Thymus (tissue), 11 donors: ENCODE measurements at regions not wholly inside any gene's neighbourhood (a gene's known extent, or its start where the extent isn't known, plus 50 kb on each side); places are given as distances from the start of the nearest gene placed in this dataset.

Source experiments
- DNase-seq, 9 donors: peaks; one replicate each; pipeline ENCODE4 v3.0.0-alpha.2; 2013; ENCODE audit warnings: low spot score in 9 of 9, low read depth in 6 of 9, missing footprints in 1 of 9
- H3K27ac ChIP-seq, 2 donors: one replicate each; pipeline ENCODE4 v1.5.1; 2013; ENCODE audit warnings: control low read depth in 1 of 2, low read depth in 1 of 2, low read length in 1 of 2, mild to moderate bottlenecking in 1 of 2, moderate library complexity in 1 of 2
- H3K27me3 ChIP-seq, 2 donors: one replicate each; pipeline ENCODE4 v1.5.1; 2013; ENCODE audit warnings: low read length in 1 of 2; ENCODE audit not compliant: control insufficient read depth in 2 of 2, insufficient read depth in 1 of 2
- H3K36me3 ChIP-seq, 2 donors: one replicate each; pipeline ENCODE4 v1.5.1; 2013; ENCODE audit warnings: low read length in 1 of 2, mild to moderate bottlenecking in 1 of 2, moderate library complexity in 1 of 2; ENCODE audit not compliant: control insufficient read depth in 2 of 2, insufficient read depth in 2 of 2
- H3K4me1 ChIP-seq, 2 donors: one replicate each; pipeline ENCODE4 v1.5.1; 2013; ENCODE audit warnings: low read length in 2 of 2; ENCODE audit not compliant: control insufficient read depth in 2 of 2, insufficient read depth in 2 of 2
- H3K4me3 ChIP-seq, 2 donors: one replicate each; pipeline ENCODE4 v1.5.1; 2013; ENCODE audit warnings: low read length in 2 of 2, control low read depth in 1 of 2, mild to moderate bottlenecking in 1 of 2
- H3K9me3 ChIP-seq, 2 donors: one replicate each; pipeline ENCODE4 v1.5.1; 2013; ENCODE audit warnings: low read length in 1 of 2, mild to moderate bottlenecking in 1 of 2; ENCODE audit not compliant: control insufficient read depth in 2 of 2, insufficient read depth in 1 of 2
- WGBS: extraction: QIAGEN DNeasy Blood & Tissue Kit; methylation state at CpG from one replicate; pipeline ENCODE4 v1.1.7; 2013; 5-methylcytosine and 5-hydroxymethylcytosine counted together
- donor health status: healthy.

DNA sequence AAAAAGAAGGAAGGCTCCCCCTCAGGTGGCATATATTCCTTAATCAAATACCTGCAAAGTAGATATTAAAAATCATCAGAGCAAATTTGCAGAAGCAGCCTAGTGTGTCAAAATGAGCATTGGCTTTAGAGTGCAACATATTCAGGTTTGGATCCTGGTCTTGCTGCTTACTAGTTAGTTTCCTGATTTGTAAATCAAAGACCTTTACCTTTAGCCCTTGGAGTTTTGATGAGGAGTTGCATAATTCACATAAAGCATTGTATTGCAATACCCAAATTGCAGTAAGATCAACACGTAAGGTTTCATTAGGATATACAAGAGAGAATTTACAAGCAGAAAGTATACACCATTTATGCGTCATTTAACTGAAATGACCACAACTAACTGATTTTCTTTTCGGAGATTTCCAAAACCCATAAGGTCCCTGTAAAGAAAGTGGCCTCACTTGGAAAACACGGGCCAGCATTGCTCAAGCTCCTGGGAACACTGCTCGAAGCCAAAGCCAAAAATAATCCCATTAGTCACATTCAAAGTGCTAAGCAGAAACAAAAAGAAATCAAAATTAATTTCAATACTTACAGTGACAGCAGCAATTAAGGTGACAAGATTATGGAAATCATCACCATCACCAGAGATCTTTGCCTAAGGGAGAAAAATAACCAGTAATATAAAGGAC, 415.9 kb upstream of the ERCC4 start:
- DNase-seq: no peak
- Histone ChIP-seq H3K4me3 (no peak overlapping the region), H3K36me3 (no peaks in the 10 kb centered on the region), H3K9me3 (no peaks in the 10 kb centered on the region), H3K4me1 (no peaks in the 10 kb centered on the region), H3K27ac (no peak overlapping the region), H3K27me3 (no peaks in the 10 kb centered on the region)
- 90% methylated on average over 5 of the region's 5 CpGs for WGBS

DNA sequence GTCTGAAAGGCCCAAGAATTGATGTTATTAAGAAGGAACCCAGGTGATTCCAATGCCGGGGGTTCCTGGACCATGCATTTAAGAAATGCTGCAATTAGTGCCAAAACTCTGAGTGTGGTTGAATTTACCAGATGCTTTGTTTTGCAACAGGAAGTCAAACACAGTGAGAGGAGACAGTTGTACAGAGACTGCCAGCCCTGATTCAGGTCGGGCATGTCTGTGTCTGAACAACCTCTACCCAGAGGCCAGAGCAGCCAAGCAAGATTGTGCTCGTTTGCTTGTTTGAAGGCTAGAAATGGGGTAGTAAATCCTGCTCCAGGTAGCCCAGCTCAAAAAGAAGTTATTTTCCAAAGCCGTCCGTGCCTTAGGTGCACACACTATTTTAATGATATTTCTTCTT, 412.4 kb upstream of the ERCC4 start:
- H3K4me1 ChIP-seq: no peaks in the 10 kb centered on the region
- H3K27me3 ChIP-seq: no peaks in the 10 kb centered on the region
- H3K9me3 ChIP-seq: no peaks in the 10 kb centered on the region
- H3K36me3 ChIP-seq: no peaks in the 10 kb centered on the region
- DNase-seq: no peak
- 68% methylated on average over 5 of the region's 5 CpGs for WGBS
- no peak overlapping the region for H3K27ac ChIP-seq
- no peak overlapping the region for H3K4me3 ChIP-seq

DNA sequence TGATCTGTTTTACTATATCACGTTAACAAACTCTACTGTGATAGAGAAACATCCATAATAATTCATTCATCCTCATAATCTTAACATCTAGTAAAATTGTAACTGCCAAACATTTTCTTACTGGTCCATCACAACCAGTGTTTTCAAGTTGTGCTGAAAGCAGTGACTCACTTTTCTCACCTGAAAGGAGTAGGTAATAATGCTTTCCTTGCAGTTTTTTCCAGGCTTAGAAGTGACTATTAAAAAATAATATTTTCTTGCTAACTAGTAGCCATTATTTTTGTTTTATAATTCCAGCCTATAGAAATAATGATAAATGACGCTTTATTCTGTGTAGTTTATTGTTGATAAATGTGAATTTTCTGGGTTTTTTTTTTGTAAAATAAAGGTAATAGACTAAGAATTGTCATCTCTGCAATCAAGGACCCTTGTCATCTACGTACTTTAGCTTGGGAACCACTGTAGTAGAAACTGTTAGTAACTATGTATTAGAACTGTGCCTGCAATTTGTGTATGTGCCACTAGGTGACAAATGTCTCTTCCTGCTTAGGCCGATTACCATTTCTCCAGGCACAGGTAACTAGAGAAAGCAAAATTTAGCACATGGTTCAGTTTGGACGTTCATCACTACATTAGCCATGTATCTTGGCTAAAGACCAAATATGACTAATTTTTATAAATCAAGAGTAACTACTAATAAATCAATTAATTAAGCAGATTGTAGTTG, 409.4 kb upstream of the ERCC4 start:
- H3K27me3 ChIP-seq: no peaks in the 10 kb centered on the region
- WGBS: 78% methylated on average over 5 of the region's 5 CpGs
- no peak overlapping the region for H3K27ac ChIP-seq

DNA sequence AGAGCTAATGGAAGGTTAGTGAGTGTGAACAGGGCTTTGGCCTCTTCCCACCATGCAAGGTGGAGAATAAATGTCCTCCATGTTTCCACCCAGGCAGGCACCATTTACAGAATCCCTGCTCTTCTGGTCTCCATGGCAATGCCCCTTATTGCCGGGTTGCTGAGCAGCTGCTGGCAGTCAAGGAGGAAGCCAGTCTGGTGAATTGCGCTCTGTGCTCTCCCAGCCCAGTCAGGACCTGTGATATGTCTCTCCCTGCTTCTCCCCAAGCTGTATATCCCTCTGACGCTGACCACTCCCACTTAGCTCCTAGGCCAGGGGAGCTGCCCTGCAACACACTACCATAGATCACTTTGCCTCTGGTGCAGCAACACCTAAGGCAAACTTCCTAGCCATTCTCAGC, 402.1 kb upstream of the ERCC4 start:
- Histone ChIP-seq H3K4me3 (no peak overlapping the region), H3K27me3 (no peaks in the 10 kb centered on the region), H3K36me3 (no peaks in the 10 kb centered on the region), H3K4me1 (no peaks in the 10 kb centered on the region), H3K27ac (no peak overlapping the region), H3K9me3 (no peaks in the 10 kb centered on the region)
- WGBS: 57% methylated on average over 3 of the region's 3 CpGs
- no peak for DNase-seq

More for the DNA sequence above, 409.4 kb upstream of the ERCC4 start:
- DNase-seq: no peak
- Histone ChIP-seq H3K9me3 (no peaks in the 10 kb centered on the region), H3K4me1 (no peaks in the 10 kb centered on the region), H3K36me3 (no peaks in the 10 kb centered on the region), H3K4me3 (no peak overlapping the region)

DNA sequence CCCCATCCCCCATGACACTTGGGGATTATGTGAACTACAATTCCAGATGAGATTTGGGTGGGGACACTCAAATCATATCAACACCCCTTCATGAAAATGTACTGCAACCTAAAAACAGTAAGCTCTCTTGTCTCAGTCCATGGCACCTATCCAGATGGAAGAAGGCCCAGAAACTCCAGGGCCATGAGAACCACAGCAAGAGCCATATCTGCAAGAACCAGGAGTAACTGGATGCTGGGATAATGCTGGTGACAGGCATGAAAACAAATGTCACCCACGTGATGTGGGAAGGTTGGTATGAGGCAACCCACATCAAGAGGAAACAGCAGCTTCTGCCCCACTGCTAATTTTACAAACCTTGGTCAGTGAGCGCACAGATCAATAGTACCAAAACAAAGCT, 400.1 kb upstream of the ERCC4 start:
- 77% methylated on average over 2 of the region's 2 CpGs for WGBS
- Histone ChIP-seq H3K27me3 (no peaks in the 10 kb centered on the region), H3K9me3 (no peaks in the 10 kb centered on the region), H3K4me3 (no peak overlapping the region), H3K36me3 (no peaks in the 10 kb centered on the region), H3K4me1 (no peaks in the 10 kb centered on the region), H3K27ac (no peak overlapping the region)
- no peak for DNase-seq

DNA sequence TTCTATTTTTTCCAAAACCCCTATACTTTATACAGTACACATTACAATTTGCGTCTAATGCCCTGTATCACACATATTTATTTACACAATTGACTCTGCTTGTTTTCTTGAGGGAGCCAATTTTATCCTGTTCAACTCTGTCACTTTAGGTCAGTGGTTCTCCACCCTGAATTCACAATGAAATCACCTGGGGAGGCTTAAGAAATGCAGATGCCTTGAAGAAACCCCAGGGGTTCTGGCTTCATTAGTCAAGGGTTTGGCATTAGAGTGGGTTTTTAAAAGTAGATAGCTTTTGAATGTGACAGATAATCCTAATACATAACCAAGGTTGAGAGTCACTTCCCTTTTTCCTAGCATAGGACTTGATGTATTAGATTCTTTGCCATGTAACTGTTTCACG, 398.6 kb upstream of the ERCC4 start:
- H3K36me3 ChIP-seq: no peaks in the 10 kb centered on the region
- H3K4me3 ChIP-seq: no peak overlapping the region
- no peaks in the 10 kb centered on the region for H3K4me1 ChIP-seq
- DNase-seq: no peak
- WGBS: 38% methylated on average over 2 of the region's 2 CpGs
- H3K27ac ChIP-seq: no peak overlapping the region
- no peaks in the 10 kb centered on the region for H3K27me3 ChIP-seq
- no peaks in the 10 kb centered on the region for H3K9me3 ChIP-seq

DNA sequence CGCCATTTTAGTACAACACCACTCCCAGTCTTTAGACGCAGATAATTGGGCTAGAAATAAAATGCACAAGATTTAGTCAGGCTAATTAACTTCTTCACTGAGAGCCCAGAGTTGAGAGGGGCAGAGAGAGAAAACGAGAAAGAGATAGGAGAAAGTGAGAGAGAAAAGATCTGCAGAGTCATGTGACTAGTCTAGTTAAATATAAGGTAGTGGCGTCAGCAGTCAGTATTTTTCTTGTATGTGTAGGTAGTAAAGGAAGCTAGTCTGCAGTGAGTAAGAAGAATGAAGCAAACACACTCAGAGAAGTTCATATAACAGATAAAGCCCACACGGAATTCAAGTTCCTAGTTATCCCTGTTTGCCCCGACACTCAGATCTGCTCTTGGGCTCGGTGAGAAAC, 392.6 kb upstream of the ERCC4 start:
- H3K27me3 ChIP-seq: no peaks in the 10 kb centered on the region
- H3K4me3 ChIP-seq: no peak overlapping the region
- WGBS: 93% methylated on average over 7 of the region's 7 CpGs
- no peaks in the 10 kb centered on the region for H3K36me3 ChIP-seq
- no peak for DNase-seq
- no peaks in the 10 kb centered on the region for H3K9me3 ChIP-seq
- no peaks in the 10 kb centered on the region for H3K4me1 ChIP-seq
- H3K27ac ChIP-seq: no peak overlapping the region

DNA sequence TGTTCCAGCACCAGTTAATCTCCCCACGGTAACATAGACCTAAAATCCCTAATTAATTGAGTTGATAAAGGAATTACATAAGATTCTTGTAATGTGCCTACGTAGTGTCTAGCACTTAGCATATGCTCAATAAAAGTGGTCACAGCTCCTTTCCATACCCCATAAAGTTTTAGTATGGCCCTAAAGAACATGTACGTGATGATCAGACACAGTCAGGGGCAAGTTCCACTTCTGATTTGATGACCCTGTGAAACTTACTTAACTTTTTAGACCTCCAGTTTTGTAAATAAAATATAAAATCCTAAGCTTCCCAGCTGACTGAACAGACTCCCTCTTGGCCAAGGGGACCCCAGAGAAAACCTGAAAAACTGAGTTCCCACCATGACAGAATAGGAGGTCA, 391.3 kb upstream of the ERCC4 start:
- Histone ChIP-seq H3K9me3 (no peaks in the 10 kb centered on the region), H3K27ac (no peak overlapping the region), H3K4me1 (no peaks in the 10 kb centered on the region), H3K4me3 (no peak overlapping the region), H3K27me3 (no peaks in the 10 kb centered on the region), H3K36me3 (no peaks in the 10 kb centered on the region)
- WGBS: 96% methylated on average over 3 of the region's 3 CpGs
- DNase-seq: no peak

DNA sequence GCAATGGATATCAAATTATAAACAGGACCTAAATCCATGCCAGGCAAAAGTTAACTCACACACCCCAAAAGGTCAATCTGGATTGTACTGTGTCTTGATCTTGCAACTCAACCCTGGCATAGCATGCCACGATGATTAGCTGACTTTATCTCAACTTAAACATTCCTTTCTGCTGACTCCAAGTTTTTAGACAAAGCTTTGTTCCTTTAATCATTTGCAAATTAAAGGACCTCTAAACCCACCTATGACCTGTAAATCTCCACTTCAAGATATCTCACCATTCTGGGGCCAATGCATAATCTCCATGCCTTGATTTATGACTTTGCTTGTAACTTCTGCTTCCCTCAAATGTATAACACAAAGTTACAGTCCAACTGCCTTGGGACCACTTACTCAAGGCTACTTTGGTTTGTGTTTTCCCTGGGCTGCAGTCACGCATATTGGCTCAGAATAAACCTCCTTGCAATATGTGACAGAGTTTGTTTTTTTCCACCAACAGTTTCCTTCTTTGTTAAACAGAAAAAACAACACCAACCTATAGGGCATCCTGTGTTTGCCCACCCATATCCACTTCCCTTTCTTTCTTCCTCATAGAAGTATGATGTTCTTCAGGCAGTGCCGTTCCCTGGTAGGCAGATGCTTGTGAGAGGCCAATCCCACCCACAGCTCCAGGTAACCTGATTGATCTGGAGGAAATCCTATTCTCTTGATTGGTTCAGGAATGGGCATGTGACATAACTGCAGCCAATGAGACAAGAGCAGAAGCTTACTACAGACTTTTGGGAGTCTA, 390.6 kb upstream of the ERCC4 start:
- no peak for DNase-seq
- WGBS: 33% methylated on average over 3 of the region's 3 CpGs

More for the DNA sequence above, 390.6 kb upstream of the ERCC4 start:
- H3K4me3 ChIP-seq: no peak overlapping the region
- H3K36me3 ChIP-seq: no peaks in the 10 kb centered on the region
- H3K27ac ChIP-seq: no peak overlapping the region
- H3K4me1 ChIP-seq: no peaks in the 10 kb centered on the region
- H3K9me3 ChIP-seq: no peaks in the 10 kb centered on the region
- H3K27me3 ChIP-seq: no peaks in the 10 kb centered on the region
